Activated gamma-delta T cell treated with anti-CD3 and anti-CD28 coated beads, Interleukin-2, amount 50 U/mL, for 16 hours (primary cell): ENCODE measurements at regions not wholly inside any gene's neighbourhood (a gene's known extent, or its start where the extent isn't known, plus 50 kb on each side); places are given as distances from the start of the nearest gene placed in this dataset.
"Not testable (repeated sequence)": the region's sequence is repeated elsewhere in the genome, so short reads cannot be mapped to it uniquely, and the experiment has no call there.

Experiments
- DNase-seq: peaks from one replicate; pipeline ENCODE4 v3.0.0-alpha.2; 2020; ENCODE audit warnings: low read depth

GRCh38 chr12:68507657-68508056, 103.0 kb upstream of the RAP1B start:
- no peak for DNase-seq

DNA sequence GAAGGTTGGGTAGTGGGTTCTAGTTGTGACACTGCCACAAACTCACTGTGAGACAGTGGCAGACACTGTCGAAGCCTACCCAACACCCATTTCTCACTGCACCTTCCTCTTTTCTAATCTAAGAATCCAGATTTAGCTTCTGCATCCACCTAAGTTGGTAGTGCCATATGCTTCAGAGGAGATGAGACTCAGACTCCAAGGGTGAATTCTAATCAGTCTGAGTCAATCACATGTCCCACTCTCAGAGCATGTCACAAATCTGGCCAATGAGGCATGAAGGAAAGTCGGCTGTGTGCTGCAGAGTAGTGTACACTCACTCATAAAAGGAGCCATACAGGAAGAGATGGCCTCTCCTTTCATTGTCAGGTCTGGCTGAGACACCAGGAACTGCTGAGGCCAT, 102.1 kb upstream of the RAP1B start:
- no peak for DNase-seq

DNA sequence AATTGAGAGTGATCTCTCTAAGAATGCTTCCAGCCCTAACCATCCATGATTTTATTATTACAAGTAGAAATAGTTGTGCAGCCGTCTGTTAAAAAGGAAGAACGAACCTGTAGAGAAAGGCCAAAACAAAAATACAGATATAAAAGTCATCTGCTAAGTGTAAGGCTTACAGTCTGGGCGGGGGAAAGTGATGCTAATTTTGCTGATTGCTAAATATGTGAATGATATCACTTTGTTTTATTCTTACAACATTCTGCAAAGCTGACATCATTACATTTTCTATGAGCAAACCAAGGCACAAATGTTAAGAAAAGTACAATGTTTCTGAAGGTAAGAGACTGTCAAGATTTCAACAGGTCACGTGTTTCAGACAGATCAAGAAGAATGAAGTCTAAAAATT, 101.5 kb upstream of the RAP1B start:
- no peak for DNase-seq

DNA sequence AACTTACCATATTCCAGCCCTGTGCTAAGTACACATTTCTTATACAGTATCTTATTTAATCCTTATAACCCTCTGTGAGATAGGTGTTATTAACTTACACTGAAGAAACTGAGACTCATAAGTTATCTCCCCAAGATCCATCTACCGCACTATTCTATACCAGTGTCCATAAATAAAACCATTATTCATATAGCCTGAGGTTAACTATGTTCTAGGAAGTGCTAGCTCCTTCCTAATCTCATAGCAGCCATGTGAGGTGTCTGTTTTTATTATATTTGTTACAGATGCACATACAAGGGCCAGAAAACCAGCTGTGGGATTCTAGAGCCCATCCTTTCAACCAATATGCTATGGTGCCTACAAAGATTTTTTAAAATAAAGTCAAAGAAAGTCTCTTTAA, 100.3 kb upstream of the RAP1B start:
- no peak for DNase-seq

GRCh38 chr12:68514807-68515411, 95.8 kb upstream of the RAP1B start:
- no peak for DNase-seq

- no peak for DNase-seq
Measured at GRCh38 chr12:68515793-68516192, 94.9 kb upstream of the RAP1B start.

DNA sequence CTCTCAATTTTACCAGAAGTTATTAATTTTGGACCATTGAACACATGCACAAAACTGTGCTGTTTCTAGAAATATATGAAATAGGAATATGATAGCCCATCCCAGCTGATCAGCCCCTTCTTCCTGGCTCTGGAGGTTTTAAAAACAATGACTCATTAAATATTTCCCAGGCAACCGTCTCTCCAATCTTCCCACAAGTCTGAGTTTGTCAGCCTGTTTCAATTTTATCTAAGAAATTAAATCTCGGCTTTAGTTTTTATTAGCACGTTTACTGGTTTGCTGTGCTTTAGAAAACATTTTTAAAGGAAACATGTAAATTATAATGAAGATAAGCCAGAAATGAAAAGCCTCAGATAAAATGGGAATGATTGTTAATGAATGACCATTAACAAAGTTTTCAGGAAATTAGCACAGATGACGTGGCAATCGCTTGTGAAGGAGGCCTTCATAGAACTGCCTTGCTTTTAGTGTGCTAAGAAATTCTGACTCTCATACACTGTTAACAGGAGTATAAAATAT, 89.3 kb upstream of the RAP1B start:
- DNase-seq, result no peak

GRCh38 chr12:68521848-68522502, 88.7 kb upstream of the RAP1B start:
- DNase-seq, result no peak

- no peak for DNase-seq
Measured at GRCh38 chr12:68529466-68529865, 81.2 kb upstream of the RAP1B start.

- DNase-seq, result no peak
Measured at GRCh38 chr12:68529869-68530268, 80.8 kb upstream of the RAP1B start.

DNA sequence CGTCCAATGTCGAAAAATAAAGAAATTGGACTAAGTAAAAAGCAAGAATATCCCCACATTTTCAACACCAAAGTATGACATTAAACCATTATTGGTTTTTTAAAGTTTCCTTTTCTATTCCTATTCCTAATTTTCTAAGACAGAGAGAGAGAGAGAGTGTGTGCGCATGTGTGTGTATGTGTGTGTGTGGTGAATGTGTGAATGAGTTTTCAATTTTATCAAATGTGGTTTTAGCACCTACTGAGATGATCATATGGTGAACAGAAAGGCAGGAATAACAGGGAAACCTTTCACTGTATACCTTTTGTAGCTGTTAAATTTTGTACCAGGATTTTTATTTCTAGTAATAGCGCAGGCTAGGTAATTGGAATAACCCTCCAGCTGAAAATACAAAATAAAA, 80.4 kb upstream of the RAP1B start:
- DNase-seq, result no peak

DNA sequence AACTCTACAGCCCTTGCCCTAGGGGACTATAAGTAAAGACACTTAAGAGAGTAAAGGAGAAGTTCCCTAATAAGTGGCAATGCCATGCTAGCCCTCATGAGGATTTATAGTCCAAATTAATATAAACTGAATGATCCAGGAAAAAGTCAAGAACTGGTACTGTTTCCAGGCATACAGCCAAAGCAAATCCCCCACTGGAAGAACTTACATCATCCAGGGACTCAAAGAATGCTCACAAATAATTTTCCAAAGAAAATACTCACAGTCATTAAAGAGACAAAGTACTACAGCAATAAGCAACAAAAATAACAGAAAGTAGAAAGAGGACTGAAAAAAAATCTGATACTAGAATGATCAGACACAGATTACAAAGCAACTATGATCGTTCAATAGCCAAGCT, 79.7 kb upstream of the RAP1B start:
- no peak for DNase-seq

DNA sequence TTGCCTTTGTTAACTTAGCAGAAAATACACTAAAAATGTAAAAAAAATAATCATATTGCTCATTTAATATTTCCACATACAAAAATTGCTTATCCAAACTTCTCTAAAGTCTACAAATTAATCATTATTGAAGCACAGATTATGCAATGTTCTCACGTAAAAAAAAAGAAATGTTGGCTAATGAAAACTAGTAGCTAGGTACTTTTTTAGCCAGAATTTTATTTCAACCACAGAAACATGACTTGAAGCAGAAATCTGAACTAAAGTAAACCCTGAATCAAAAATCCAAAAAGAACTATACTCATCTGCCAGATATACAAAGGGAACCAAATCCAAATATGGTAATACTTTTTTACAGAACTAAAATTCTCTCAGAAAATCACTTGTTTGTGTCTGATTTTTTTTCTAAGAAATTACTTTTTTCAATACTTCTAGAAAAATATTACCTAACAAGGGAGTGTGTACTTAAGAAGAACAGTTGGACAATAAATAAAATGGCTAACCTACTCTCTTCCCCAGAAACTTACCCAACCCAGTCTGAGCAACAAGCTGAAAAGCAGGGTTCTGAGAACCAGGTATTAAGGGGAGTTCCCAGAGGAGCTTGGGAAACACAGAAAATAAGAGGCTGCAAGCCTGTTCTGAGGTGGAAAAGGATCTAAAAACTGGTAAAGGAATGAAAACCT, 78.4 kb upstream of the RAP1B start:
- DNase-seq, result no peak

GRCh38 chr12:68532887-68533248, 77.8 kb upstream of the RAP1B start:
- DNase-seq, result no peak

GRCh38 chr12:68534108-68534507, 76.6 kb upstream of the RAP1B start:
- DNase-seq, result no peak

- no peak for DNase-seq
Measured at GRCh38 chr12:68536885-68537485, 73.7 kb upstream of the RAP1B start.

DNA sequence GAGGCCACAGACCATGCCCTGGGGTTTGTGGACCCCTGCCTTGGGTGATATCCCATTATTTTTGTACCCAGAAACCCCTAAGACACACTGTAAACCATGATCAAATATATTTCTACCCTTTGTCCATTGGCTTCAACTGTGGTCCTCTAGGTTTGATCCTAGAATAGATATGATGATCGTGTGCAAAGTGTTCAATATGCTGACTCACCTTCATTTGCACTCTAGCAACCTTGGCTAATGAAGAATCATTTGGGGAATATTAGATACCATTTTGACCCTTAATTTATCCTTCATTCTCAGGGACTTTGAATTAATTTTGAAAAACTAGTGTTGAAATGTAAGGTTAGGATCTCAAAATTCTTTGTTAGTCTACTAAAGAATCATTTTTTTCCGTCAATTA, 73.1 kb upstream of the RAP1B start:
- no peak for DNase-seq

DNA sequence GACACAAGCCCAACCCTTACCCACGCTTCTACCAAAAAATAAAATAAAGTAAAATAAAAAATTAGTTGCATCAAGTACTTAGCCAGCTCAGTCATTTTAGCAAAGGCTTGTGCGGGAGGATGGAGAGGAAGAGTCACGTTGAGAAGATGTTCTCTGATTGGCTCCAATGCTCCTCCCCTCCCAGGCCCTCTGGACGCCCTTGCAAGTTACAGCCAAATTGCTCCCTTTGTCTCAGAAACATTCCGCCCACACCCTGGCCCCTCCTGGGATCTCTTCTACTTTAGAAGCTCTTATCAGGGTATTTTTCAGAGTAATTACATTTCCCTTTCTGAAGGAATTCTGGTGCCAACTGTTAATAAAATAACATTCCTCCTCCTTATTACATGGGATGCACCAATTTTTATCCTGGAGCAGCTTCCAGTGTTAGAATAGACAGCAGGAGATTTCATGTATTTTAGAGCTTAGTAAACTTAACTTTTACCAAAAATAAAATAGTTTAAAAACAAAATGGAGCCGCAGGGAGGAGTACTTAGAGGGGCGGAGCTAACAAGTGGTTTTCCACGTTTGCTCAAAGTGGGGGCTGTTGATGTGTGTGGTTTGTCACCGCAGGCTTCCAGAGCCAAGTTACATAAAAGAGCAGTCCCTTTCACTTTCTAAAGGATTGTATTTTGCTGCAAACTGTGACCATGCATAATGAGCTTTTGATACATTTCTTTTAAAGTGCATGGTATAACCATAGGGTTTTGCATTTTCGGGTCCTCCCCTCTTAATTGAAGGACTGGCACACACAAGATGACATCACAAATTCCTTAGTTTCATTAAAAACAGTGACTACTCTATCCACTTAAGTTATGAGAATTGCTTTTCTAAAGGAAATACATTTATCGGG, 71.7 kb upstream of the RAP1B start:
- DNase-seq, result peak; percentile 20

DNA sequence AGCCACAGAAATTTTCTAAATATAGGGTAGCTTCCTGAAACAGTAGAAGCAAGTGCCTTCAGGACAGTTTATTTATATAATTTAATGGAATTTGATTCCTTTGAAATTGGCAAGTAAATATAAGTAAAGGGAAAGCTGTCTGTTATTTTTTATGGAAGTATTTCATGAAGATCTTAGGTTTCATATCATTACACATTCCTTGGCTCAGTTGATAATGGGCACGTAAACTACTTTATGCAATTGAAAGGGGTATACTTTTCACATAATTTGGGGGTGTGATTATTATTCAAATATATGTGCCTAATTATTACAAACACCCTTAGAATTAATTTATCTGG, 71.1 kb upstream of the RAP1B start:
- no peak for DNase-seq

- not testable (repeated sequence) for DNase-seq
Measured at GRCh38 chr12:68540768-68541167, 69.9 kb upstream of the RAP1B start.

DNA sequence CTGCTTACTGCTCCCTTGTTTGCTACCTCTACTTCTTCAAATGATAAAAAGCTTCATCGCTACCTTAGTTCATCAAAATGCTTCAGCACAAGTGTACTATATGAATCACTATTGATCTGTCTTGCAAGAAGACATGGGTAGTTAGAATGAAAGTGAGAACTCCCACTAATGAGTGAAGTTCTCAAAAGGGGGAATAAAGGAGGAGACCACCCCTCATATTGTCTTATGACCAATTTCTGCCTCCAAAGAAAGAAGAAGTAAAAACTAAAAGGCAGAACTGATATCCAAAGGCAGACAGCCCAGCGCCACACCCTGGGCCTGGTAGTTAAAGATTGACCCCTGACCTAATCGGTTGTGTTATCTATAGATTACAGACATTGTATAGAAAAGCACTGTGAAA, 63.4 kb upstream of the RAP1B start:
- DNase-seq, result not testable (repeated sequence)

DNA sequence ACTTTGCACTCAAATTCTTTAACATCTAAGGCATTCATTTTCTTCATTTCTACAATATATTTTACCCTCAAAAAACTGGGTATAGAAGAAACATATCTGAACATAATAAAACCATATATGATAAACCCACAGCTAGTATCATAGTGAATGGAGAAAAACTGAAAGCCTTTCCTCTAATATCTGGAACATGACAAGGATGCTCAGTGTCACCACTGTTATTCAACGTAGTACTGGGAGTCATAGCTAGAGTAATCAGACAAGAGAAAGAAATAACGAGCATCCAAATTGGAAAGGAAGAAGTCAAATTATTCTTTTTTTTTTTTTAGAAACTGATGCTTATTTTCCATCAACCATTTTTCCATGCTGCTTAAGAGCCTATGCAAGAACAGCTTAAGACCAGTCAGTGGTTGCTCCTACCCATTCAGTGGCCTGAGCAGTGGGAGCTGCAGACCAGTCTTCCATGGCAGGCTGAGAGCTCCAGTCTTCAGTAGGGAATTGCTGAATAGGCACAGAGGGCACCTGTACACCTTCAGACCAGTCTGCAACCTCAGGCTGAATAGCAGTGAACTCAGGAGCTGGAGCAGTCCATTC, 58.0 kb upstream of the RAP1B start:
- not testable (repeated sequence) for DNase-seq
